Iris pigment epithelial cell (primary cell): ENCODE measurements at regions not wholly inside any gene's neighbourhood (a gene's known extent, or its start where the extent isn't known, plus 50 kb on each side); places are given as distances from the start of the nearest gene placed in this dataset.

Source experiments
- DNase-seq: peaks from one replicate; pipeline ENCODE4 v3.0.0-alpha.2; 2011; ENCODE audit warnings: low read depth

DNA sequence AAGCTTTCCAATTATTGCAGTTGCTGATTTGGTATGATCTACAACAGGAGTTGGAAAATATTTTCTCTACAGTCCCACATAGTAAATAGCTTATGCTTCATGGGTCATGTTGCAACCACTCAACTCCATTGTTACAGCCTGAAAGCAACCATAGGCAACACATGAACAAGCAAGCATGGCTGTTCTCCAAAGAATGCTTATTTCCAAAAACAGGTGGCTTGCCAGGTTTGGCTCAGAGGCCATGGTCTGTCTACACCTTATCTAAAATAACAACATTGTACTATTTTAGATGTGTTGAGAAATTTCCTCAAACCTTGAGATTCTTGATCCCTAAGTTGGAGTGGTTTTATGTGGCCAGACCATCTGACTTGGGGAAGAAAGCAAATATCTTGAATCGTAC, 153.9 kb upstream of the MPPED2 start:
- DNase-seq: no peak

DNA sequence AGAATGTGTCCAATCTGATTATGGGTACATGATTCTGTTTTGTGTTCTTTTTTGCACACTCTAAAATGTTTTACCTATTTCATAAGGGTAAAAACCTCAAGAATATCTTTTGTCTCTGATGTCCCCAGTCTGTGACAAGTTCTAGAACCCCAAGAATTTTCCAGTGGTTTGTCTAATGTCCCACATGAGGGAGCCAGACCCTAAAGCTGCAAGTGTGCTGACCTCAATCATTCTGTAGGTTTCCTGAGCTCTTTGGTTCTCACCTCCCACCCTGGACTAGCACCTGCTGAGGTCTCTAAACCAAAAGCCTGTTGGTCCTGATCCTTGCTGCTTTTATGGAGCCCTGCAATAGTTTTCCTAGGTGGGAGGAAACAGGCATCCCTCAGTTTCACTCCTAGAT, 149.8 kb upstream of the MPPED2 start:
- no peak for DNase-seq

DNA sequence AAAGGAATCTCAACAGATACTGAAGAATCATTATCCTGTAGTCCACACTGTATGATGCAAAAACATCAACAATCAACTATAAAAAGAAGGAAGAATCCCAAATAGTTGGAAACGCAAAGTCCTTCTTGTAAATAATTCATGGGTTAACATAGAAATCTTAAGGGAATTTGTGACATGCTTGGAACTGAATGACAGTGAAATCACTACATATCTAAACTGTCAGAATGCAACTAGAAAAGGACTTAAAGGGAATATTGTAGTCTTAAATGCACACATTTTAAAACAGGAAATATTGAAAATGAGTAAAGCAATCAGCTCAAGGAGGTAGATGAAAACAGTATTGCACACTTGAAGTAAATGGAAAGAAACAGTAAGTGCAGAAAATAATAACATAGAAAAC, 147.6 kb upstream of the MPPED2 start:
- DNase-seq: no peak

DNA sequence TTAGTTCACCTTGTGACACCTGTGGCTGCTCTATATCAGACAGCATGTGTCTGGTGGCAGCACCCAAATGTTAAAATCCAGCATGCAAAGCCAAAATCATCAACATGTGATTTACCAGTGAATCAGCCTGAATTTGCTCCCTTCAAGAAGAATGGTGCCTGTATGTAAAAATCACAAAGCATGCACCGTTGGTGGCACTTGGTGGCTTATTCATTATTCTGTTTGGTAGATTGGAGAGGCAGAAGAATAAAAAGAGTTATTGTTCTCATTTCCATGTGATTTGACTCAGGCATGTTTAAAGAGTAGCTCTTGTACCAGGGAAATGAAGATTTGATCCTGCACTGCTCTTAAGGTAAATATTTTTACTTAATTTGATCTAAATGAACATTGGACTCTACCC, 143.9 kb upstream of the MPPED2 start:
- no peak for DNase-seq

- no peak for DNase-seq
Measured at GRCh38 chr11:30729187-30729713, 143.1 kb upstream of the MPPED2 start.

- no peak for DNase-seq
Measured at GRCh38 chr11:30725645-30726195, 139.6 kb upstream of the MPPED2 start.

DNA sequence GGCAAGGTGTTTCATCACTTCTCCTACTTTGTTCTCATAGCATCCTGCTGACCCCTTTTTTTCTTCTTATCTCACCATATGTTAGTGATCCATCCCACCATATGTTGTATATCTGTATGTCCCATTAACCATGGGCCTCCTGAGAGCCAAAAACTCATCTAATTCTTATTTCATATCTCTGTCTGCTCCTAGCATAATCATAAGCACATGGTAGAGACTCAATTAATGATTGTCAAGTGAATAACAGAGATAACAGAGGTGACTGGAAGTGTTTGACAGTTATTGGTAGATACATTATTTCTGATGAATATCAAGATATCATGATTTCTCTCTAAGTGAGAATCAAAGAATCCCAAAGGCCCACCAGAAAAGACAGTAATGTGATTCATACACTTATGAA, 138.1 kb upstream of the MPPED2 start:
- no peak for DNase-seq

GRCh38 chr11:30719371-30719770, 133.2 kb upstream of the MPPED2 start:
- no peak for DNase-seq

DNA sequence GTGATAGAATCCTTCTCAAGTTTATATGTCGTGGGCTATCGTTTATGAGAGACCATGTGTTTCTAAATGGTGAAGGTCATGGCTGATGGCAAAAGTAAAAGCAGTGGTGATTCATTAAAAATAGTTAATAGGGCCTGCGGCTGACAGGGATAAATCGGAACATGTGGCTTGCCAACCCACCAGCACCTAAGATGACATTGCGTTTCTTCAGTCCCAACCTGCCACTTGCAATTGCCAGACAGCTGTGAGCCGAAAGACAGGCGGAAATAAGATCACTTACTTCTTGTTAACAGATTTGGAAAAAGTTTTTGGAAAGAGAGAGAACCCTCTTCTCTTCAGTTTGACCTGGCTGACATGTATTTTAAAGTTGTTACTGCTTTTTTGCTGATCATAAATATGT, 131.5 kb upstream of the MPPED2 start:
- no peak for DNase-seq

GRCh38 chr11:30717009-30717408, 130.9 kb upstream of the MPPED2 start:
- DNase-seq: no peak

DNA sequence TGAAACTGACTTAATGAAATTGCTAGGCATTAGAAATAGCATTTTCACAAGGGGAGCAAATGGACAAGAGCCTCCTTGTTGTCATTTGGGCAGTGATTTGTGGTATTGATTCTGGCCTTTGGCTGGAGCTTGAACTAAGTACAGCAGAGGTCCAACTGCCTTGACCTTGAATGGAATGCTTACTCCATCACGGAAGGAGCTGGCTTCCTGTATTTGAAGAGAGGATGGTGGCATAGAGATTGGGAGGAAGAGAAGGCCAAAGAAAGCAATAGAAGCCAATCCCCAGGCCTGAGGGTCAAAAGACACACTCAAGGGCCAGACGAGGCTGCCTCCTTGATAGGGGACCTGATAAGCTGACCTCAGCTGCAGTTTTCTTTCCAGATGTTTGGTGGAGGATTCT, 126.6 kb upstream of the MPPED2 start:
- no peak for DNase-seq

GRCh38 chr11:30710221-30710620, 124.1 kb upstream of the MPPED2 start:
- DNase-seq: no peak

DNA sequence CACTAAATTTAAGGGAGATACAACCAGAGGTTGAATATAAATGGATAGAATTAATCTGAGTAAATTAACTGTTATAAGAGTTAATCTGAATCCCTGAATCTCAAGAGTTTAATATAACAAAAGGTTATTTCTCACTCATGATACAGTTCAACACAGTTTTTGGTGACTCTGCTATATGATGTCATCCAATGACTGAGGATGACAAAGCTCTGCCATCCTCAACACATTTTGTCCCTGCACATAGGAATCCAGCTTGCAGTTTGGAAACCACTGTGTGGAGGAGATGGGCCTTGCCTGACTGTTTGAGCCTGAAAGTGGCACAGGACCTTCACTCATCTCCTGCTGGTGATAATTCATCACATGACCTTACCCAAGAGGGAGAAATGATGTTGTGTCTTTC, 121.0 kb upstream of the MPPED2 start:
- no peak for DNase-seq

- DNase-seq: no peak
Measured at GRCh38 chr11:30705913-30706675, 119.9 kb upstream of the MPPED2 start.

DNA sequence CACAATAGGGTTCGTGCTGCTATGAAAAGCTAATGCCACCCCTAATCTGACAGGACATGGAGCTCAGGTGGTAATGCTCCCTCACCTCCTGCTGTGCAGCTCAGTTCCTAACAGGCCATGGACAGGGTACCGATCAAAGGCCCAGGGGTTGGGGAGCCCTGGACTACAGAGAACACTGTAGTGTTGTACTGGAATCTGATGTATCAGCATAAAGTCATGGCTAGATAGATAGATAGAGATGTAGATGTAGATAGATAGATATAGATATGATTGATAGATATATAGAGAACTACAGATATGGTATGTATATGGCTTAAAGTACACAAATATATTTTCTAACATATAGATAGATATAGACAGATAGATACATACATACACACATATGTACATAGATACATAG, 112.3 kb upstream of the MPPED2 start:
- no peak for DNase-seq

DNA sequence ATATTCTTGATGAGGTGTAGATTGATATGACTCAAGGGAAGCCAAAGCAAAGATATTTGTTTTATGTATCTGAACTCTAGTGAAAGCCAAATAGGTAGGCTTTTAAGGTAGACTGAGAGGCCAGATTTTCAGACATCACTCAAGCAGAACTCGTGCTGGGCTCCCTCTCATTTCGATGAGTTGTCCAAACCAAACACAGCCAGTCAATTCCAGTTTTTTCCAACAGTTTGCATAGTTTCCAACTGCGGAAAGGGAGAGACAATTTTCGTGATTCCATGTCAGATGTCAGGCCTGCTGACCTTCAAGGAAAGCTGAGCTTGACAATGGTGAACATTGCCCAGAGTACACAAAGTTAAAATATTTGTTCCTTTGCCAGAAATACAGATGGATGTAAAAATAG, 110.9 kb upstream of the MPPED2 start:
- DNase-seq: no peak

- DNase-seq: no peak
Measured at GRCh38 chr11:30684772-30685171, 98.6 kb upstream of the MPPED2 start.

DNA sequence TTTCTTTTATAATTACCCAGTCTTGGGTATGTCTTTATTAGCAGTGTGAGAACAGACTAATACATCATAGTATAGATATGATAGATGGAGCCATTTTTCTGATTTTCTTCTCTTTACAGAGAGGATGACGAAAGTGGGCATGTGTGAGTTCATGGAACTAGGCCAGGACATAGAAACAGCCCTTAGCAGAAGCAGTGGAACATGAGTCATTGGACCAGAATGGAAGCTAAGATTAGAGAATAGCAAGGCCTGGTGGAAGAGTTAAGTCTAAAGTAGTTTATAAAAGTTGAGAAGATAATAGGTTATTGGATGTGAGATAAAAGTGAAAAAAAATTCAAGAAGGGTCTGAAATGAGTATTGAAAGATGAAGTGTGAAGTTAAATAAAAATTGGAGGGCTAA, 97.0 kb upstream of the MPPED2 start:
- DNase-seq: peak; percentile 36

- DNase-seq: no peak
Measured at GRCh38 chr11:30666817-30667216, 80.7 kb upstream of the MPPED2 start.

DNA sequence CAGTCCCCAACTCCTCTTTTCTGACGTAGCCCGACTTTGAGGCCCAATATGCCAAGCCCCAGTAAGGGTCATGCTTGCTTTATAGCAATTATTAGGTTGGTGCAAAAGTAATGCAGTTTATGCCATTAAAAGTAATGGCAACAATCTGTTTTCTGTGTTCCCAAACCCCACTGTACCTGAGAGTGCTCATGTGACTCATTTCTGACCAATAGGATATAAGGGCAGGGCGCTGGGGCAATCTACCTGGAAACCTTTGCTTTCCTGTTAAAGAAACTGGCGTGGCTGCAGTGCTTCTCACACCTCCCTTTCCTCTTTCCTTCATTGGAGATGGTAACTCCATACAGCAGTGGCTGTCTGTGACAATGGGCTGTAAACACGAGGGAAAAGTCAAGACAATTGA, 78.9 kb upstream of the MPPED2 start:
- DNase-seq: no peak

GRCh38 chr11:30653606-30654005, 67.5 kb upstream of the MPPED2 start:
- no peak for DNase-seq

GRCh38 chr11:30652801-30653200, 66.6 kb upstream of the MPPED2 start:
- peak; percentile 1 for DNase-seq

- no peak for DNase-seq
Measured at GRCh38 chr11:30650266-30650665, 64.1 kb upstream of the MPPED2 start.
